ENCODE measurements at regions not wholly inside any gene's neighbourhood (a gene's known extent, or its start where the extent isn't known, plus 50 kb on each side); places are given as distances from the start of the nearest gene placed in this dataset.

DNA sequence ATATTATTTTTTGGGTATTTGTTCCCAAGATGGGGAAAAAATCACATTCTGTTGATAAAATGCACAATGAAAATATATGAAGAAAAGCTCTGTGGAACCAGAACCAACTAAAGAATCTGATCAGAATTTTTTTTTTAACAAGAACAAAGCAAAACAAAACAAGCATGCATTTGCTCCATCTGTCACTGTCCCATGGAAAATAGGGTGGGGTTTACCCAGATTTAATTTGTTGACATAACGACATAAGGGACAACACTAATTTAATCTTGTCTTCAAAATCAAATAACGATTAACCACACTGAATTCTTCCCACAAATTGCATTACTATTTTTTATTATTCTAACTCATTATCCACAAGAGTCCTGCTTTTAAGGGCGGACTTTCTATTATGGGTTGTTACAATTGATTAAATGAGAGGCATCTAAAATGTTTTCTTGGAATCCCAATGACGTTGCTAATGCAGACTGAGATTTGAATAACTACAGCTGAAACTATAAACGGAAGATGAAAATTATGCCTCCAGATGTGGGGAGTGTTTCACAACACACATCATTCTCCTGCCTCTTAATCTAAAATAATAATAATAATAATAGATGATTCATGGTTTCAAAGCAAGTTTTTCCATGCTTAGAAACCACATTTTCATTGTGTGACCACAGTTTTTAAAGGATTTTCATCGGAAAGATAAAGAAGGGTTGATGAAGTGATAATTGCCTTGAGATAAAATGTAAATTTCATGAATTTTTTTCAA is 307.0 kb upstream of the CPEB2 start:
- H3K4me3 ChIP-seq, result no peak overlapping the region
- intact Hi-C loops (cut with DNase I; ENCODE audit: low total_unique reads) (no loop called here), in situ Hi-C loops (cut with MboI; ENCODE audit: low sequenced_read_pairs in 4 of 4) (no loop called here)
- ATAC-seq (no peak), DNase-seq (no peak)
- H3K9me3 ChIP-seq, result no peaks in the 10 kb centered on the region
- H3K27me3 ChIP-seq, result no peaks in the 10 kb centered on the region
- no peak overlapping the region for H3K27ac ChIP-seq
- no peaks in the 10 kb centered on the region for H3K36me3 ChIP-seq
- no peaks in the 10 kb centered on the region for H3K4me1 ChIP-seq
- TF ChIP-seq, protein P1, sequence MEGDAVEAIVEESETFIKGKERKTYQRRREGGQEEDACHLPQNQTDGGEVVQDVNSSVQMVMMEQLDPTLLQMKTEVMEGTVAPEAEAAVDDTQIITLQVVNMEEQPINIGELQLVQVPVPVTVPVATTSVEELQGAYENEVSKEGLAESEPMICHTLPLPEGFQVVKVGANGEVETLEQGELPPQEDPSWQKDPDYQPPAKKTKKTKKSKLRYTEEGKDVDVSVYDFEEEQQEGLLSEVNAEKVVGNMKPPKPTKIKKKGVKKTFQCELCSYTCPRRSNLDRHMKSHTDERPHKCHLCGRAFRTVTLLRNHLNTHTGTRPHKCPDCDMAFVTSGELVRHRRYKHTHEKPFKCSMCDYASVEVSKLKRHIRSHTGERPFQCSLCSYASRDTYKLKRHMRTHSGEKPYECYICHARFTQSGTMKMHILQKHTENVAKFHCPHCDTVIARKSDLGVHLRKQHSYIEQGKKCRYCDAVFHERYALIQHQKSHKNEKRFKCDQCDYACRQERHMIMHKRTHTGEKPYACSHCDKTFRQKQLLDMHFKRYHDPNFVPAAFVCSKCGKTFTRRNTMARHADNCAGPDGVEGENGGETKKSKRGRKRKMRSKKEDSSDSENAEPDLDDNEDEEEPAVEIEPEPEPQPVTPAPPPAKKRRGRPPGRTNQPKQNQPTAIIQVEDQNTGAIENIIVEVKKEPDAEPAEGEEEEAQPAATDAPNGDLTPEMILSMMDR (IDR thresholded peaks at IDR 0.05 in 4 of 5, conservative IDR thresholded peaks at IDR 0.05 in 1 of 5), result no peak
- TF ChIP-seq POLR2A (IDR thresholded peaks at IDR 0.05), result no peak

DNA sequence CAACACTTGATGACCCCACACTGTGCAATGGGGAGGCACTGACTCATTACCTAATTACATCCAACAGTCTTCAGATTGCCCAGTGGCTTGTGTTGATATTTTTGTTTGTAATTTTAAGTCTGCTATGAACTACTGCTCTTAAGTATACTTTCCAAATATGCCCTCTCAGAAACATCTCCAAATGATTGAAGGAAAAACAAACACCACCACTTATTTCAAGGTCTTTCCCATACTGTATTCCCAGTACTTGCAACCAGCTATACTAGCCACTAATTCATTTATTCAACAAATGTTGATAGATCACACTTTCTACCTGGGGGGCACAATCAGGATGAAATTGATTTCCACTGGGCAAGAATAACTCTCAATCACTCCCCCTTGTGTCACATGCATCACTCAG is 302.2 kb upstream of the CPEB2 start:
- no peak for ATAC-seq
- in situ Hi-C loops (cut with MboI; ENCODE audit: low sequenced_read_pairs in 4 of 4), result no loop called here
- intact Hi-C loops (cut with DNase I; ENCODE audit: low total_unique reads), result no loop called here

DNA sequence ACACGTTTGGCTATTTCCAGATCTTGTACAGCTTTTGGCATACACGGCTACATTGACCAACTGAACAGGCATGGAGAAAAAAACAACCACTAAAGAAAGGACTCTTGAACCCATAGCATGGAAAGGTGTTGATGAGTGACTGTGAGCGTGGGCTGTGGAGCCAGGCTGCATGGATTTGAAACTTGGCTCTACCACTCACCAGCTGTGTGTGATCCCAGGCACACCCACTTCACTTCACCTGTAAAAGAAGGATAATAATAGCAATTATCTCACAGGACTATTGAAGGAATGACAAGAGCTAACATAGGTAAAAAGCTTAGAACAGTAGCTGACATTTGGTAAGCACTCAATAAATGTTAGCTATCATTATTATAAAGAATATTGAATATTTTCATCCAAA is 301.7 kb upstream of the CPEB2 start:
- intact Hi-C loops (cut with DNase I; ENCODE audit: low total_unique reads), result no loop called here
- Histone ChIP-seq H3K4me1 (no peaks in the 10 kb centered on the region), H3K27ac (no peak overlapping the region), H3K36me3 (no peaks in the 10 kb centered on the region), H3K9me3 (no peaks in the 10 kb centered on the region), H3K4me3 (no peak overlapping the region), H3K27me3 (no peaks in the 10 kb centered on the region)
- in situ Hi-C loops (cut with MboI; ENCODE audit: low sequenced_read_pairs in 4 of 4), result no loop called here
- DNase-seq, result no peak
- no peak for TF ChIP-seq POLR2A (IDR thresholded peaks at IDR 0.05)
- TF ChIP-seq, protein P1 (IDR thresholded peaks at IDR 0.05 in 4 of 5, conservative IDR thresholded peaks at IDR 0.05 in 1 of 5), result no peak
- no peak for ATAC-seq

More for the DNA sequence above, 302.2 kb upstream of the CPEB2 start:
- no peak for DNase-seq
- H3K27me3 ChIP-seq, result no peaks in the 10 kb centered on the region
- no peaks in the 10 kb centered on the region for H3K4me1 ChIP-seq
- no peaks in the 10 kb centered on the region for H3K36me3 ChIP-seq
- no peak overlapping the region for H3K27ac ChIP-seq
- TF ChIP-seq, protein P1 (IDR thresholded peaks at IDR 0.05 in 4 of 5, conservative IDR thresholded peaks at IDR 0.05 in 1 of 5), result no peak
- TF ChIP-seq POLR2A (IDR thresholded peaks at IDR 0.05), result no peak
- H3K4me3 ChIP-seq, result no peak overlapping the region
- no peaks in the 10 kb centered on the region for H3K9me3 ChIP-seq

DNA sequence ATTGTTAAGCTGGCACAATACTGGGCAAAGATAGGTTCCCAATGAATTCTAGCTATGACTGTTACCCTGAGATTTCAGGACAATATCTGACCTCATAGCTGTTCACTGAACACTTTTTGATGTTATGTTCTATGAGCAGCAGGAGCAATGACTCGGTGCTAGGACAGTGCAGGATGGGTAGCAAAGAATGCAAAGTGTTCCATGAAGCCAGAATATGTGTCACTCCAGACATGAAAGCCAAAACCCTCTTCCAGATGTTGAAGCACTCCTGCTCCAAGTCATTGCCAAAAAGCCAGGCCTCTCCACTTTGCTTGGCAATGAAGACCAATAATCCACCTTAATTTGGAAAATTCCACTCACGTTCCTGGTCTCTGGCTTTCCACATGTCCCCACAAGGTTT is 300.9 kb upstream of the CPEB2 start:
- H3K27ac ChIP-seq, result no peak overlapping the region
- no peaks in the 10 kb centered on the region for H3K4me1 ChIP-seq
- no peak for ATAC-seq
- DNase-seq, result no peak
- no peak overlapping the region for H3K4me3 ChIP-seq
- in situ Hi-C loops (cut with MboI; ENCODE audit: low sequenced_read_pairs in 4 of 4) (no loop called here), intact Hi-C loops (cut with DNase I; ENCODE audit: low total_unique reads) (no loop called here)
- no peaks in the 10 kb centered on the region for H3K36me3 ChIP-seq
- H3K27me3 ChIP-seq, result no peaks in the 10 kb centered on the region
- TF ChIP-seq, protein P1 (IDR thresholded peaks at IDR 0.05 in 4 of 5, conservative IDR thresholded peaks at IDR 0.05 in 1 of 5), result no peak
- no peak for TF ChIP-seq POLR2A (IDR thresholded peaks at IDR 0.05)
- no peaks in the 10 kb centered on the region for H3K9me3 ChIP-seq

DNA sequence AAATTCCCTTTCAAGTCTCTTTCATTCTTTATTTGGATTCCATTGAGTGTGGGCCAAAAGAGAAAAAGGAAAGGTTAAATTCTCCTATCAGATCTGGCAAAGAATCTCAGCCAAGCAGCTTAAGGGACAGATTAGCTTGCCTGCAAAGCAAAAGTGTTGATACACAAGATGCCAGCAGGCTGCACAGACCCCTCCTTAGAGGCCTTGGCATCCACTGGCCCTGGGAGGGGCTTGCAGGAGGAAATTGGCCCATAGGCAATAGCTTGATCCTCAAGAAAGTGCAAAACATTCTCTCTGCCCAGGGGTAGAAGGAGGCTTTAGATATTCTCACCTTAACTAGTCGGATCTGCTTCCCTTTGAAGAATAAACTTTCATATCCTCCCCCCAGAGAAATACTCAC is 300.4 kb upstream of the CPEB2 start:
- Histone ChIP-seq H3K27me3 (no peaks in the 10 kb centered on the region), H3K27ac (no peak overlapping the region), H3K36me3 (no peaks in the 10 kb centered on the region), H3K4me3 (no peak overlapping the region), H3K4me1 (no peaks in the 10 kb centered on the region), H3K9me3 (no peaks in the 10 kb centered on the region)
- intact Hi-C loops (cut with DNase I; ENCODE audit: low total_unique reads), result no loop called here
- DNase-seq (no peak), ATAC-seq (no peak)
- no peak for TF ChIP-seq POLR2A (IDR thresholded peaks at IDR 0.05)
- TF ChIP-seq, protein P1 (IDR thresholded peaks at IDR 0.05 in 4 of 5, conservative IDR thresholded peaks at IDR 0.05 in 1 of 5), result no peak
- in situ Hi-C loops (cut with MboI; ENCODE audit: low sequenced_read_pairs in 4 of 4), result no loop called here

Measured in gastrocnemius medialis (tissue), 4 donors.